Mammary epithelial cell (primary cell): ENCODE measurements at regions not wholly inside any gene's neighbourhood (a gene's known extent, or its start where the extent isn't known, plus 50 kb on each side); places are given as distances from the start of the nearest gene placed in this dataset.

Experiments
- EZH2 ChIP-seq: IDR thresholded peaks from 2 replicates; pipeline ENCODE4 v1.6.1; 2012; ENCODE audit warnings: low read length, inconsistent platforms, borderline replicate concordance
- TF ChIP-seq, protein P1 (sequence below), 2 donors: IDR thresholded peaks in 1 of 2; conservative IDR thresholded peaks in 1 of 2; 2 replicates each; pipeline ENCODE4 v1.5.1; 2011 to 2012; ENCODE audit warnings: inconsistent platforms in 2 of 2, low read length in 2 of 2, mild to moderate bottlenecking in 2 of 2, control low read depth in 1 of 2, low read depth in 1 of 2; ENCODE audit not compliant: insufficient read depth in 1 of 2; ENCODE audit errors: extremely low read depth in 1 of 2

DNA sequence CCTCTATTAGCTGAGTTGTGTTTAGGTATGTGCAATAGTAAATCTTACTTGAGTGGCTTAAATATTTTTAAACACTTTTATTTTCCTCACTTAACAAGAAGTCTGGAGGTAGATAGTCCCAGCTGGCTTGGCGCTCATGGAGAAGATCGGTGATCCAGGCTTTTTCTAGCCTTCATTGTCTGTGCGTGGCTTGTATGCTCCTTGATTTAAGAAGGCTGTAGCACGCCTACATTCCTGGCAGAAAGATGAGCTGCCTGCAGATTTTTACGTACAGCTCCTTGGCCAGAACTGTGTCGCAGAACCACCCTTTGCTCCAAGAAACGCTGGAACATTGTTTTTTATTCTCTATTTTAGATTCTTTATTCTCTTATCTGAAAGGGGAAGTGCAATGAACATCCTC is 284.1 kb downstream of the KIF20B start:
- TF ChIP-seq, protein P1, sequence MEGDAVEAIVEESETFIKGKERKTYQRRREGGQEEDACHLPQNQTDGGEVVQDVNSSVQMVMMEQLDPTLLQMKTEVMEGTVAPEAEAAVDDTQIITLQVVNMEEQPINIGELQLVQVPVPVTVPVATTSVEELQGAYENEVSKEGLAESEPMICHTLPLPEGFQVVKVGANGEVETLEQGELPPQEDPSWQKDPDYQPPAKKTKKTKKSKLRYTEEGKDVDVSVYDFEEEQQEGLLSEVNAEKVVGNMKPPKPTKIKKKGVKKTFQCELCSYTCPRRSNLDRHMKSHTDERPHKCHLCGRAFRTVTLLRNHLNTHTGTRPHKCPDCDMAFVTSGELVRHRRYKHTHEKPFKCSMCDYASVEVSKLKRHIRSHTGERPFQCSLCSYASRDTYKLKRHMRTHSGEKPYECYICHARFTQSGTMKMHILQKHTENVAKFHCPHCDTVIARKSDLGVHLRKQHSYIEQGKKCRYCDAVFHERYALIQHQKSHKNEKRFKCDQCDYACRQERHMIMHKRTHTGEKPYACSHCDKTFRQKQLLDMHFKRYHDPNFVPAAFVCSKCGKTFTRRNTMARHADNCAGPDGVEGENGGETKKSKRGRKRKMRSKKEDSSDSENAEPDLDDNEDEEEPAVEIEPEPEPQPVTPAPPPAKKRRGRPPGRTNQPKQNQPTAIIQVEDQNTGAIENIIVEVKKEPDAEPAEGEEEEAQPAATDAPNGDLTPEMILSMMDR (conservative IDR thresholded peaks at IDR 0.05 in 1 of 2, IDR thresholded peaks at IDR 0.05 in 1 of 2; ENCODE audit: extremely low read depth in 1 of 2, insufficient read depth in 1 of 2, low read depth in 1 of 2, low read length in 2 of 2) = no peak
- no peak for TF ChIP-seq EZH2
